WTC11 (cell line): ENCODE measurements at regions not wholly inside any gene's neighbourhood (a gene's known extent, or its start where the extent isn't known, plus 50 kb on each side); places are given as distances from the start of the nearest gene placed in this dataset.

Experiments used
- ATAC-seq: fragments of 200-7000 bp; cut with Tn5 transposase; 2 replicates; pipeline ENCODE4 v1.10.0; 2021; ENCODE audit warnings: mild to moderate bottlenecking, moderate library complexity
- CTCF ChIA-PET: fragments of 300-600 bp; sonication (Branson Sonifier 250); formaldehyde crosslinking; loops from one replicate; lab custom pipeline; 2021; ENCODE audit warnings: antibody characterized with exemption; lab: Charles Lee
- POLR2A ChIA-PET: fragments of 350-600 bp; sonication (Branson Sonifier 250); formaldehyde crosslinking; loops from one replicate; lab custom pipeline; 2021; ENCODE audit warnings: antibody characterized with exemption; lab: Charles Lee
- DNase-seq: peaks from one replicate; pipeline ENCODE4 v3.0.0; 2021; ENCODE audit warnings: low spot score
- H3K27ac Mint-ChIP-seq: 2 replicates; pipeline ENCODE4 v1.8.0; 2021; ENCODE audit warnings: mixed read lengths
- H3K27me3 Mint-ChIP-seq: 2 replicates; pipeline ENCODE4 v1.8.0; 2021; ENCODE audit warnings: low read depth, mild to moderate bottlenecking, moderate library complexity, mixed read lengths
- H3K36me3 Mint-ChIP-seq: 2 replicates; pipeline ENCODE4 v1.8.0; 2021; ENCODE audit warnings: mixed read lengths
- H3K4me1 Mint-ChIP-seq: 2 replicates; pipeline ENCODE4 v1.8.0; 2022; ENCODE audit warnings: mixed read lengths
- H3K4me3 Mint-ChIP-seq: 2 replicates; pipeline ENCODE4 v1.8.0; 2021; ENCODE audit warnings: mild to moderate bottlenecking, moderate library complexity, mixed read lengths
- H3K9me3 Mint-ChIP-seq: 2 replicates; pipeline ENCODE4 v1.8.0; 2021; ENCODE audit warnings: mixed read lengths
- ETV6 ChIP-seq: sonication (generic); formaldehyde crosslinking; IDR thresholded peaks from 2 replicates; pipeline ENCODE4 v1.8.1; 2022; ENCODE audit warnings: mild to moderate bottlenecking, missing genetic modification reagents
- FOXK1 ChIP-seq: sonication (generic); formaldehyde crosslinking; IDR thresholded peaks from 2 replicates; pipeline ENCODE4 v1.8.0; 2022; ENCODE audit warnings: mild to moderate bottlenecking, moderate library complexity, missing genetic modification reagents
- GABPB1 ChIP-seq: sonication (generic); formaldehyde crosslinking; IDR thresholded peaks from 2 replicates; pipeline ENCODE4 v1.8.1; 2023; ENCODE audit warnings: mild to moderate bottlenecking, missing genetic modification reagents
- NR1H2 ChIP-seq: sonication (generic); formaldehyde crosslinking; IDR thresholded peaks from 2 replicates; pipeline ENCODE4 v1.9.0; 2021; ENCODE audit warnings: mild to moderate bottlenecking, moderate library complexity, missing genetic modification reagents
- NR2C2 ChIP-seq: sonication (generic); formaldehyde crosslinking; IDR thresholded peaks from 2 replicates; pipeline ENCODE4 v1.8.0; 2022; ENCODE audit warnings: mild to moderate bottlenecking, missing genetic modification reagents
- ZNF121 ChIP-seq: sonication (generic); formaldehyde crosslinking; IDR thresholded peaks from 2 replicates; pipeline ENCODE4 v1.8.0; 2023; ENCODE audit warnings: missing genetic modification reagents
- ZNF671 ChIP-seq: fragments of 250-450 bp; sonication (Bioruptor Pico); IDR thresholded peaks from 2 replicates; pipeline ENCODE4 v1.8.0; 2021; ENCODE audit warnings: mild to moderate bottlenecking
- TF ChIP-seq, protein P1 (sequence below): sonication (generic); formaldehyde crosslinking; IDR thresholded peaks from 2 replicates; pipeline ENCODE4 v1.8.0; 2023; ENCODE audit warnings: missing genetic modification reagents, mild to moderate bottlenecking, borderline replicate concordance
- TF ChIP-seq, protein P2 (sequence below): fragments of 250-450 bp; sonication (Bioruptor Pico); IDR thresholded peaks from 2 replicates; pipeline ENCODE4 v1.9.0; 2021; ENCODE audit warnings: moderate library complexity, mild to moderate bottlenecking, inconsistent platforms, borderline replicate concordance
- TF ChIP-seq, protein P3 (sequence below): fragments of 250-450 bp; sonication (Bioruptor Pico); IDR thresholded peaks from 2 replicates; pipeline ENCODE4 v1.9.0; 2021; ENCODE audit warnings: mild to moderate bottlenecking, borderline replicate concordance
- TF ChIP-seq, protein P4 (sequence below): fragments of 250-450 bp; sonication (Bioruptor Pico); conservative IDR thresholded peaks from 2 replicates; pipeline ENCODE4 v1.9.0; 2021; ENCODE audit warnings: mild to moderate bottlenecking
- TF ChIP-seq, protein P5 (sequence below): sonication (generic); formaldehyde crosslinking; IDR thresholded peaks from 2 replicates; pipeline ENCODE4 v1.8.1; 2022; ENCODE audit warnings: low read depth, missing genetic modification reagents, borderline replicate concordance
- TF ChIP-seq, protein P6 (sequence below): fragments of 250-450 bp; sonication (Bioruptor Pico); IDR thresholded peaks from 2 replicates; pipeline ENCODE4 v1.9.0; 2021; ENCODE audit warnings: mild to moderate bottlenecking
- TF ChIP-seq, protein P7 (sequence below): sonication (generic); formaldehyde crosslinking; IDR thresholded peaks from 2 replicates; pipeline ENCODE4 v1.8.1; 2022; ENCODE audit warnings: mild to moderate bottlenecking, moderate library complexity, missing genetic modification reagents
- TF ChIP-seq, protein P8 (sequence below): sonication (generic); formaldehyde crosslinking; IDR thresholded peaks from 2 replicates; pipeline ENCODE4 v1.8.0; 2022; ENCODE audit warnings: missing genetic modification reagents

DNA sequence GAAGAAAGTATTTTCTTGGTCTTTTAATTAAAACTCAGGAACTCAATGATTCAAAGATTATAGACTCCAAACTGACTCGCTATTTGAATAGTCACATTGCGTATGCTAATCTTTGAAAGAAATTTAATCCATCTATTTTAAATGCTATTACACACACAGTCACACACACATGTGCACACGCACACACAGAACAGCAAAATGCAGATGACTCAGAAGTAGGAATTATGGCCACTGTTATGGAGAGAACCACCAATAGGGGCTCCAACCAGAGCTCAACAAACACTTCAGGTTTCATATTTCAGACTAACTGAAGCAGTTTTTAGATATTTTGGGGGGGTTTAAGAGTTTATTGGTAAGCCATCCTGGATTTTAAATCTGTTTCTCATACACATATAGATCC lies 1917.9 kb downstream of the EFNA5 start (continued):
- TF ChIP-seq, protein P1, sequence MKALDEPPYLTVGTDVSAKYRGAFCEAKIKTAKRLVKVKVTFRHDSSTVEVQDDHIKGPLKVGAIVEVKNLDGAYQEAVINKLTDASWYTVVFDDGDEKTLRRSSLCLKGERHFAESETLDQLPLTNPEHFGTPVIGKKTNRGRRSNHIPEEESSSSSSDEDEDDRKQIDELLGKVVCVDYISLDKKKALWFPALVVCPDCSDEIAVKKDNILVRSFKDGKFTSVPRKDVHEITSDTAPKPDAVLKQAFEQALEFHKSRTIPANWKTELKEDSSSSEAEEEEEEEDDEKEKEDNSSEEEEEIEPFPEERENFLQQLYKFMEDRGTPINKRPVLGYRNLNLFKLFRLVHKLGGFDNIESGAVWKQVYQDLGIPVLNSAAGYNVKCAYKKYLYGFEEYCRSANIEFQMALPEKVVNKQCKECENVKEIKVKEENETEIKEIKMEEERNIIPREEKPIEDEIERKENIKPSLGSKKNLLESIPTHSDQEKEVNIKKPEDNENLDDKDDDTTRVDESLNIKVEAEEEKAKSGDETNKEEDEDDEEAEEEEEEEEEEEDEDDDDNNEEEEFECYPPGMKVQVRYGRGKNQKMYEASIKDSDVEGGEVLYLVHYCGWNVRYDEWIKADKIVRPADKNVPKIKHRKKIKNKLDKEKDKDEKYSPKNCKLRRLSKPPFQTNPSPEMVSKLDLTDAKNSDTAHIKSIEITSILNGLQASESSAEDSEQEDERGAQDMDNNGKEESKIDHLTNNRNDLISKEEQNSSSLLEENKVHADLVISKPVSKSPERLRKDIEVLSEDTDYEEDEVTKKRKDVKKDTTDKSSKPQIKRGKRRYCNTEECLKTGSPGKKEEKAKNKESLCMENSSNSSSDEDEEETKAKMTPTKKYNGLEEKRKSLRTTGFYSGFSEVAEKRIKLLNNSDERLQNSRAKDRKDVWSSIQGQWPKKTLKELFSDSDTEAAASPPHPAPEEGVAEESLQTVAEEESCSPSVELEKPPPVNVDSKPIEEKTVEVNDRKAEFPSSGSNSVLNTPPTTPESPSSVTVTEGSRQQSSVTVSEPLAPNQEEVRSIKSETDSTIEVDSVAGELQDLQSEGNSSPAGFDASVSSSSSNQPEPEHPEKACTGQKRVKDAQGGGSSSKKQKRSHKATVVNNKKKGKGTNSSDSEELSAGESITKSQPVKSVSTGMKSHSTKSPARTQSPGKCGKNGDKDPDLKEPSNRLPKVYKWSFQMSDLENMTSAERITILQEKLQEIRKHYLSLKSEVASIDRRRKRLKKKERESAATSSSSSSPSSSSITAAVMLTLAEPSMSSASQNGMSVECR (CRISPR knock-in tag), result no peak
- TF ChIP-seq FOXK1 (no peak), GABPB1 (CRISPR knock-in tag) (no peak), NR2C2 (CRISPR knock-in tag) (no peak), ZNF121 (no peak), ETV6 (CRISPR knock-in tag) (no peak)
- TF ChIP-seq, protein P2, sequence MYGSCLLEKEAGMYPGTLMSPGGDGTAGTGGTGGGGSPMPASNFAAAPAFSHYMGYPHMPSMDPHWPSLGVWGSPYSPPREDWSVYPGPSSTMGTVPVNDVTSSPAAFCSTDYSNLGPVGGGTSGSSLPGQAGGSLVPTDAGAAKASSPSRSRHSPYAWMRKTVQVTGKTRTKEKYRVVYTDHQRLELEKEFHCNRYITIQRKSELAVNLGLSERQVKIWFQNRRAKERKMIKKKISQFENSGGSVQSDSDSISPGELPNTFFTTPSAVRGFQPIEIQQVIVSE (CRISPR knock-in tag), result no peak
- TF ChIP-seq, protein P3, sequence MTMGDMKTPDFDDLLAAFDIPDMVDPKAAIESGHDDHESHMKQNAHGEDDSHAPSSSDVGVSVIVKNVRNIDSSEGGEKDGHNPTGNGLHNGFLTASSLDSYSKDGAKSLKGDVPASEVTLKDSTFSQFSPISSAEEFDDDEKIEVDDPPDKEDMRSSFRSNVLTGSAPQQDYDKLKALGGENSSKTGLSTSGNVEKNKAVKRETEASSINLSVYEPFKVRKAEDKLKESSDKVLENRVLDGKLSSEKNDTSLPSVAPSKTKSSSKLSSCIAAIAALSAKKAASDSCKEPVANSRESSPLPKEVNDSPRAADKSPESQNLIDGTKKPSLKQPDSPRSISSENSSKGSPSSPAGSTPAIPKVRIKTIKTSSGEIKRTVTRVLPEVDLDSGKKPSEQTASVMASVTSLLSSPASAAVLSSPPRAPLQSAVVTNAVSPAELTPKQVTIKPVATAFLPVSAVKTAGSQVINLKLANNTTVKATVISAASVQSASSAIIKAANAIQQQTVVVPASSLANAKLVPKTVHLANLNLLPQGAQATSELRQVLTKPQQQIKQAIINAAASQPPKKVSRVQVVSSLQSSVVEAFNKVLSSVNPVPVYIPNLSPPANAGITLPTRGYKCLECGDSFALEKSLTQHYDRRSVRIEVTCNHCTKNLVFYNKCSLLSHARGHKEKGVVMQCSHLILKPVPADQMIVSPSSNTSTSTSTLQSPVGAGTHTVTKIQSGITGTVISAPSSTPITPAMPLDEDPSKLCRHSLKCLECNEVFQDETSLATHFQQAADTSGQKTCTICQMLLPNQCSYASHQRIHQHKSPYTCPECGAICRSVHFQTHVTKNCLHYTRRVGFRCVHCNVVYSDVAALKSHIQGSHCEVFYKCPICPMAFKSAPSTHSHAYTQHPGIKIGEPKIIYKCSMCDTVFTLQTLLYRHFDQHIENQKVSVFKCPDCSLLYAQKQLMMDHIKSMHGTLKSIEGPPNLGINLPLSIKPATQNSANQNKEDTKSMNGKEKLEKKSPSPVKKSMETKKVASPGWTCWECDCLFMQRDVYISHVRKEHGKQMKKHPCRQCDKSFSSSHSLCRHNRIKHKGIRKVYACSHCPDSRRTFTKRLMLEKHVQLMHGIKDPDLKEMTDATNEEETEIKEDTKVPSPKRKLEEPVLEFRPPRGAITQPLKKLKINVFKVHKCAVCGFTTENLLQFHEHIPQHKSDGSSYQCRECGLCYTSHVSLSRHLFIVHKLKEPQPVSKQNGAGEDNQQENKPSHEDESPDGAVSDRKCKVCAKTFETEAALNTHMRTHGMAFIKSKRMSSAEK (CRISPR knock-in tag), result no peak
- TF ChIP-seq, protein P4, sequence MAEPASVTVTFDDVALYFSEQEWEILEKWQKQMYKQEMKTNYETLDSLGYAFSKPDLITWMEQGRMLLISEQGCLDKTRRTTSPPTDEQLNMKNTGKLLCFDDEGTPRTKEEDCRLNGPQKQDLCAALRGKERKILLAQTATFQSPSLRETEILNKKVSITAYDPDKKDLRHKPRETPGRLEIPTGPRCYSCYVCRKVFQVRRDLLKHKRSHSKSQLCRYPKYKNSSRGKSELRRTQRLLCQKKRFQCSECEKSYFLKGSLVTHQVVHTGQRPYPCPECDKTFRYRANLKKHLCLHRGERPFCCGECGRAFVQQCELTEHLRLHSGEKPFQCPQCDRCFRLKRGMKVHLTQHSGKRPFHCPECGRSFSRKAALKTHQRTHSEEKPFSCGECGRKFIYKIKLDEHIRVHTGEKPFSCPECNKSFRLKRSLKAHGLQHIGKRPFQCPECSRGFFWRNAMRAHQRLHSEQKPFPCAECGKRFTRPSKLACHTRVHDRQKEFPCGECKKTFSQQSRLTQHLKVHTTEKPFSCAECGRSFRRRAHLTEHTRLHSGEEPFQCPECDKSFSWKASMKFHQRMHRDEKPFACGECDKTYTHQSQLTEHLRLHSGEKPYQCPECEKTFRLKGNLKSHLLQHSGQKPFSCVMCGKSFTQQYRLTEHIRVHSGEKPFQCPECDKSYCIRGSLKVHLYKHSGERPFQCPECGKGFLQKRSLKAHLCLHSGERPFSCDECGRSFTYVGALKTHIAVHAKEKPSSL (CRISPR knock-in tag), result no peak
- TF ChIP-seq, protein P5, sequence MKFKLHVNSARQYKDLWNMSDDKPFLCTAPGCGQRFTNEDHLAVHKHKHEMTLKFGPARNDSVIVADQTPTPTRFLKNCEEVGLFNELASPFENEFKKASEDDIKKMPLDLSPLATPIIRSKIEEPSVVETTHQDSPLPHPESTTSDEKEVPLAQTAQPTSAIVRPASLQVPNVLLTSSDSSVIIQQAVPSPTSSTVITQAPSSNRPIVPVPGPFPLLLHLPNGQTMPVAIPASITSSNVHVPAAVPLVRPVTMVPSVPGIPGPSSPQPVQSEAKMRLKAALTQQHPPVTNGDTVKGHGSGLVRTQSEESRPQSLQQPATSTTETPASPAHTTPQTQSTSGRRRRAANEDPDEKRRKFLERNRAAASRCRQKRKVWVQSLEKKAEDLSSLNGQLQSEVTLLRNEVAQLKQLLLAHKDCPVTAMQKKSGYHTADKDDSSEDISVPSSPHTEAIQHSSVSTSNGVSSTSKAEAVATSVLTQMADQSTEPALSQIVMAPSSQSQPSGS (CRISPR knock-in tag), result no peak

DNA sequence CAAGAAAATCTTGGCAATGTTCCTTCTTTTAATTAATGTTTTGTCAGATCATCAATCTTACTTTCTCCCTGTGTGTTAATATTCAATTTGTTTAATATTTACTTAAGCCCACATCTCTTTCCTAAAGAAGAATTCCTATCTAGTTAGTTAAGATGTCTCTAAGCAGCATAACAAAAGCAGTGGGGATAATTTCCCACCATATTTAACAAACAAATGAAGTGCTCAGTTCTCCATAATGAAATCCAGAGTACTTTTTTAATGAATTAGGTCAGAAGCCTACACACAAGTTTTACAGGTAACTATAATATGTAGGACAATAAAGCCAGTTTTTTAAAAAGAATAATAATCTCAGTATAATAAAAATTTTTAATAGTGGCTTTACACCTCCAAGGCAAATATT lies 1918.8 kb downstream of the EFNA5 start:
- Mint-ChIP-seq H3K4me3 (no peak overlapping the region), H3K9me3 (peaks cover 13% of the 10 kb centered on the region), H3K36me3 (no peaks in the 10 kb centered on the region), H3K27ac (peak overlapping the region; percentile 20; the same call in 1 of the 2 replicates), H3K27me3 (no peaks in the 10 kb centered on the region), H3K4me1 (no peaks in the 10 kb centered on the region)
- DNase-seq, result no peak
- TF ChIP-seq, protein P6, sequence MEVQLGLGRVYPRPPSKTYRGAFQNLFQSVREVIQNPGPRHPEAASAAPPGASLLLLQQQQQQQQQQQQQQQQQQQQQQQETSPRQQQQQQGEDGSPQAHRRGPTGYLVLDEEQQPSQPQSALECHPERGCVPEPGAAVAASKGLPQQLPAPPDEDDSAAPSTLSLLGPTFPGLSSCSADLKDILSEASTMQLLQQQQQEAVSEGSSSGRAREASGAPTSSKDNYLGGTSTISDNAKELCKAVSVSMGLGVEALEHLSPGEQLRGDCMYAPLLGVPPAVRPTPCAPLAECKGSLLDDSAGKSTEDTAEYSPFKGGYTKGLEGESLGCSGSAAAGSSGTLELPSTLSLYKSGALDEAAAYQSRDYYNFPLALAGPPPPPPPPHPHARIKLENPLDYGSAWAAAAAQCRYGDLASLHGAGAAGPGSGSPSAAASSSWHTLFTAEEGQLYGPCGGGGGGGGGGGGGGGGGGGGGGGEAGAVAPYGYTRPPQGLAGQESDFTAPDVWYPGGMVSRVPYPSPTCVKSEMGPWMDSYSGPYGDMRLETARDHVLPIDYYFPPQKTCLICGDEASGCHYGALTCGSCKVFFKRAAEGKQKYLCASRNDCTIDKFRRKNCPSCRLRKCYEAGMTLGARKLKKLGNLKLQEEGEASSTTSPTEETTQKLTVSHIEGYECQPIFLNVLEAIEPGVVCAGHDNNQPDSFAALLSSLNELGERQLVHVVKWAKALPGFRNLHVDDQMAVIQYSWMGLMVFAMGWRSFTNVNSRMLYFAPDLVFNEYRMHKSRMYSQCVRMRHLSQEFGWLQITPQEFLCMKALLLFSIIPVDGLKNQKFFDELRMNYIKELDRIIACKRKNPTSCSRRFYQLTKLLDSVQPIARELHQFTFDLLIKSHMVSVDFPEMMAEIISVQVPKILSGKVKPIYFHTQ (CRISPR knock-in tag), result no peak
- no peak for TF ChIP-seq ZNF671
- TF ChIP-seq NR1H2 (CRISPR knock-in tag), result no peak
- TF ChIP-seq, protein P7, sequence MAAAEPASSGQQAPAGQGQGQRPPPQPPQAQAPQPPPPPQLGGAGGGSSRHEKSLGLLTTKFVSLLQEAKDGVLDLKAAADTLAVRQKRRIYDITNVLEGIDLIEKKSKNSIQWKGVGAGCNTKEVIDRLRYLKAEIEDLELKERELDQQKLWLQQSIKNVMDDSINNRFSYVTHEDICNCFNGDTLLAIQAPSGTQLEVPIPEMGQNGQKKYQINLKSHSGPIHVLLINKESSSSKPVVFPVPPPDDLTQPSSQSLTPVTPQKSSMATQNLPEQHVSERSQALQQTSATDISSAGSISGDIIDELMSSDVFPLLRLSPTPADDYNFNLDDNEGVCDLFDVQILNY, result no peak
- TF ChIP-seq, protein P8, sequence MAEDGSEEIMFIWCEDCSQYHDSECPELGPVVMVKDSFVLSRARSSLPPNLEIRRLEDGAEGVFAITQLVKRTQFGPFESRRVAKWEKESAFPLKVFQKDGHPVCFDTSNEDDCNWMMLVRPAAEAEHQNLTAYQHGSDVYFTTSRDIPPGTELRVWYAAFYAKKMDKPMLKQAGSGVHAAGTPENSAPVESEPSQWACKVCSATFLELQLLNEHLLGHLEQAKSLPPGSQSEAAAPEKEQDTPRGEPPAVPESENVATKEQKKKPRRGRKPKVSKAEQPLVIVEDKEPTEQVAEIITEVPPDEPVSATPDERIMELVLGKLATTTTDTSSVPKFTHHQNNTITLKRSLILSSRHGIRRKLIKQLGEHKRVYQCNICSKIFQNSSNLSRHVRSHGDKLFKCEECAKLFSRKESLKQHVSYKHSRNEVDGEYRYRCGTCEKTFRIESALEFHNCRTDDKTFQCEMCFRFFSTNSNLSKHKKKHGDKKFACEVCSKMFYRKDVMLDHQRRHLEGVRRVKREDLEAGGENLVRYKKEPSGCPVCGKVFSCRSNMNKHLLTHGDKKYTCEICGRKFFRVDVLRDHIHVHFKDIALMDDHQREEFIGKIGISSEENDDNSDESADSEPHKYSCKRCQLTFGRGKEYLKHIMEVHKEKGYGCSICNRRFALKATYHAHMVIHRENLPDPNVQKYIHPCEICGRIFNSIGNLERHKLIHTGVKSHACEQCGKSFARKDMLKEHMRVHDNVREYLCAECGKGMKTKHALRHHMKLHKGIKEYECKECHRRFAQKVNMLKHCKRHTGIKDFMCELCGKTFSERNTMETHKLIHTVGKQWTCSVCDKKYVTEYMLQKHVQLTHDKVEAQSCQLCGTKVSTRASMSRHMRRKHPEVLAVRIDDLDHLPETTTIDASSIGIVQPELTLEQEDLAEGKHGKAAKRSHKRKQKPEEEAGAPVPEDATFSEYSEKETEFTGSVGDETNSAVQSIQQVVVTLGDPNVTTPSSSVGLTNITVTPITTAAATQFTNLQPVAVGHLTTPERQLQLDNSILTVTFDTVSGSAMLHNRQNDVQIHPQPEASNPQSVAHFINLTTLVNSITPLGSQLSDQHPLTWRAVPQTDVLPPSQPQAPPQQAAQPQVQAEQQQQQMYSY (CRISPR knock-in tag), result no peak
- no peak for TF ChIP-seq ZNF121
- POLR2A ChIA-PET, result no interaction called here
- ATAC-seq, result no peak
- CTCF ChIA-PET, result no interaction called here
